ENCODE measurements at regions not wholly inside any gene's neighbourhood (a gene's known extent, or its start where the extent isn't known, plus 50 kb on each side); places are given as distances from the start of the nearest gene placed in this dataset.

GRCh38 chr7:124089621-124090020 lies 56.8 kb upstream of the TMEM229A start:
- no peak for TF ChIP-seq POLR2A (IDR thresholded peaks at IDR 0.05; ENCODE audit: extremely low read depth, insufficient read length)
- TF ChIP-seq CTCF (IDR thresholded peaks at IDR 0.05; ENCODE audit: low read depth, low read length): no peak

Data from NB4 (cell line).